ENCODE measurements at regions not wholly inside any gene's neighbourhood (a gene's known extent, or its start where the extent isn't known, plus 50 kb on each side); places are given as distances from the start of the nearest gene placed in this dataset.

- TF ChIP-seq CTCF (IDR thresholded peaks at IDR 0.05; ENCODE audit: low read length) (no peak), EZH2phosphoT487 (IDR thresholded peaks at IDR 0.05; ENCODE audit: low read length) (no peak), EZH2 (optimal IDR thresholded peaks at IDR 0.05; ENCODE audit: low read depth, low read length) (no peak)
Observed at GRCh38 chr15:66935688-66936087, 129.7 kb upstream of the SMAD3 start.

Data from MM.1S (cell line).